Stimulated activated CD4-positive, alpha-beta T cell treated with anti-CD3 and anti-CD28 coated beads, Interleukin-4, amount 100 ng/mL, for 48 hours (primary cell): ENCODE measurements at regions not wholly inside any gene's neighbourhood (a gene's known extent, or its start where the extent isn't known, plus 50 kb on each side); places are given as distances from the start of the nearest gene placed in this dataset.

Source experiments
- DNase-seq, 2 donors: peaks; one replicate each; pipeline ENCODE4 v3.0.0-alpha.2; 2020; ENCODE audit warnings: low read depth in 2 of 2

DNA sequence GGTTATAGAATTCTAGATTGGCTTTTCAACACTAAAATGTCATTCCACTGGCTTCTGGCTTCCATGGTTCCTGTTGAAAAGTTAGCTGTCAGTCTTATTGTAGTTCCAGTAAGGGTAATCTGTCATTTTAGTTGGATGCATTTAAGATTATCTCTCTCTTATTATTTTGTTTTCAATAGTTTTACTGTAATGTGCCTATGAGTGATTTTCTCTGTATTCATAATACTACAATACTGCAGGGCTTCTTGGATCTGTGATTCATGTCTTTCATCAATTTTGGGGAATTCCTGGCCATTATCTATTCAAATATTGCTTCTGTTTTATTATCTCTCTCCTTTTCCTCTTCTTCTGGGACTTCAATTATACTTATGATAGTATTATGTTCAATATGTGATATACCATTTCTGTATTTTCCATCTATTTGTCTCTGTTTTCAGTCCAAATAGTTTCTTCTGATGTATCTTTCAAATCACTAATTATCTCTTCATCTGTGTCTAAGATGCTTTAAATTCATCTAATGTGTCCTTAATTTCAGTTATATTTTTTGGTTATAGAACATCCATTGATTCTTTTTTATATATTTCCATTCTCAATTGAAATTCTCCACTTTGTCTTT, 101.5 kb downstream of the KCTD15 start:
- DNase-seq: no peak

DNA sequence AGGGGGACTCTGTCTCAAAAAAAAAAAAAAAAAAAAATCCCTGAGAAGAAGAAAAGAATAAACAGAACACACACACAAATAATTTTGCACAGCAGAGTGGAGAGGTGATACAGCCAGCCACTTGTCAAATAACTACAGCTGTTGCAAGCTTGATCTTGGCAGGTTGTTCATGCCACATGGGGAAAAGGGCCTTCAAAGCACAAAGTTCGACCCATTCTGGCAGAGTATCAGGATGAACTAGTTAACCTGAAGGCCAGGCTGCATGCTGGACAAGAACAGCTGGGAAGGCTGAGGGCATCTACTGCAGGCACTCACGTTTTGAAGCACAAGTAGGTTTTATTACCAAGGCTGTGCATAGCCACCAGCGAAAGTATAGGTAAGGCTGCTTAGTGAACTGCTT, 104.1 kb downstream of the KCTD15 start:
- DNase-seq: no peak

DNA sequence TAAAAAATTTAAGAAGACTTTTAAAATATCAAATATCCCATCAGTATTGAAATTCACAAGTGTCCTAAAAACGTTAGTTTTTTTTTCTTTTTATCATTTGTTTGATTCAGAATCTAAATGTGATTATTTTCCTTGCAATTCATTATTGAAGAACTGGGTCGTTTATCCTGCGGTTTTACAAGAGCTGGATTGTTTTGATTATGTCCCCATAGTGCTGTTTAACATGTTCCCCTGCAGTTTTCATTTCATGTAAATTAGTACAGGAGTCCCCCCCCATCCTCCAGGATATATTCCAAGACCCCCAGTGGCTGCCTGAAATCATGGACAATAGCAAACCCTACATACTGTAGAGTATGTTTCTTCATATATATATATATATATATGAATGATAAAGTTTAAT, 105.7 kb downstream of the KCTD15 start:
- DNase-seq: no peak

DNA sequence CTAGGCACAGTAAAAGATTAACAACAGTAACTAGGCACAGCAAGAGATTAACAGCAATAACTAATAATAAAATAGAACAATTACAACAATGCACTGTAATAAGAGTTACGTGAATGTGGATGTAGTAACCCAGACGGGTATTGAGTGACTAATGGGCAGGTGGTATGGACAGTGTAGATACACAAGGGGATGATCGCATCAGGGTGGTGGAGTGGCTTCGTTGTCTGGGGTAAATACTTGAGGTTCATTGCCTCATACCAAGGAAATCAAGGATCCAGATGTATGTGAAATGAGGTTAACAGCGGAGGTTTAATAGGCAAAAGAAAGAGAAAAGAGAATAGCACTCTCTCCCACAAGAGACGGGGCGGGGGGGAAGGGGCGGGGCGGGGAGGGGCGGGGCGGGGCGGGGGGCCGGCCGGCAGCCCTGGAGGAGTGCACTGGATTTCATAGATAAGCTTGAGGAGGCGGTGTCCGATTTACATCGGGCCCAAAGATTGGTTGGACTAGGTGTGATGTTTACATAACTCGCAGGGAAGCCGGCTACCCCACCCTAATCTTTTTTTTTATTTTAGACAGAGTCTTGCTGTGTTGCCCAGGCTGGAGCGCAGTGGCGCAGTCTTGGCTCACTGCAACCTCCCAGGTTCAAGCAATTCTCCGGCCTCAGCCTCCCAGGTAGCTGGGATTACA, 106.3 kb downstream of the KCTD15 start:
- DNase-seq: no peak

DNA sequence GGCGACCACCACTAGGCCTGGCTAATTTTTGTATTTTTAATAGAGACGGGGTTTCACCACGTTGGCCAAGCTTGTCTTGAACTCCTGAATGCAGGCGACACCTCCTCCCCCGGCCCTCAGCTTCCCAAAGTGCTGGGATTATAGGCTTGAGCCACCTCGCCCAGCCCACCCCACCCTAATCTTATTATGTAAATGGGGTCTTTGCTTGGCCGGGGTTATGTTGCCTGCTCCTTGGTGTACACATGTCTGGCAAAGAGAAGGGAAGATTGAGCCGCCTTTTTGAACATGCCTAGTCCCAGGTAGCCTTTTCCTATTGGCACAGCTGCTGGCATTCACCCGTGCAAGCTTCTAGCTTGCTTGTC, 106.8 kb downstream of the KCTD15 start:
- no peak for DNase-seq

DNA sequence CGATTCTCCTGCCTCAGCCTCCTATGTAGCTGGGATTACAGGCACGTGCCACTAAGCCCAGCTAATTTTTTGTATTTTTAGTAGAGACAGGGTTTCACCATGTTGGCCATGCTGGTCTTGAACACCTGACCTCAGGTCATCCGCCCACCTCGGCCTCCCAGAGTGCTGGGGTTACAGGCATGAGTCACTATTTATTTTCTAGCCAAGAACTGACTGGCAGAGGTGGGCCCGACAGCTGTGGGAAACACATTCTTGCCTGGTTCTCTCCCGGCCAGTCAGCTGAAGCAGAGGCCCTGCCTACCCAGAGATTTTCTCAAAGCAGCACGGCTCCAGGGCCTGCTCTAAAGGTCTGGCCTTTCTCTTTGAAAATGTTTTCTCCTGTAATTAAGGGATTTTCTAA, 108.0 kb downstream of the KCTD15 start:
- no peak for DNase-seq

DNA sequence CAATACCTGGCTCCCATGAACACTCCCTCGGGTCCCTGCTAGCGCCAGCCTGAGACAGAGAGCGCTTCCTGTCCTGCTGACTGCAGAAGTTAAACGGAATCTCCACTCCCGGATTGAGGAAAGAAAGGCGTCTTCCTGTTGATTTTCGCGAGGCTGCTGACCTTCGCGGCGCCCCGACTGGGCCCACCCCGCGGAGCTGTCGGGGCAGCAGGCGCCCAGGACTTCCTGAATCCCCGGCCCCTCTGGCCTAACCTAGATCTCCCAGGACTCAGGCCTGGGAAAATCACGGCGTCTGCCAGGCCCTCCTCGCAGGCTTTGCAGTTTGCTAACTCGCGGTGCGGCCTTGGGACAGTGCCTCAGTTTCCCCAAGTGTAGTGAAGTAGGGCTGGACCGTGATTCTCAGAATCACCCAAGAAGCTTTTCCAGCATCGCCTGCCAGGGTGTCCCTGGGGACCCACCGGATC, 108.8 kb downstream of the KCTD15 start:
- DNase-seq: no peak

DNA sequence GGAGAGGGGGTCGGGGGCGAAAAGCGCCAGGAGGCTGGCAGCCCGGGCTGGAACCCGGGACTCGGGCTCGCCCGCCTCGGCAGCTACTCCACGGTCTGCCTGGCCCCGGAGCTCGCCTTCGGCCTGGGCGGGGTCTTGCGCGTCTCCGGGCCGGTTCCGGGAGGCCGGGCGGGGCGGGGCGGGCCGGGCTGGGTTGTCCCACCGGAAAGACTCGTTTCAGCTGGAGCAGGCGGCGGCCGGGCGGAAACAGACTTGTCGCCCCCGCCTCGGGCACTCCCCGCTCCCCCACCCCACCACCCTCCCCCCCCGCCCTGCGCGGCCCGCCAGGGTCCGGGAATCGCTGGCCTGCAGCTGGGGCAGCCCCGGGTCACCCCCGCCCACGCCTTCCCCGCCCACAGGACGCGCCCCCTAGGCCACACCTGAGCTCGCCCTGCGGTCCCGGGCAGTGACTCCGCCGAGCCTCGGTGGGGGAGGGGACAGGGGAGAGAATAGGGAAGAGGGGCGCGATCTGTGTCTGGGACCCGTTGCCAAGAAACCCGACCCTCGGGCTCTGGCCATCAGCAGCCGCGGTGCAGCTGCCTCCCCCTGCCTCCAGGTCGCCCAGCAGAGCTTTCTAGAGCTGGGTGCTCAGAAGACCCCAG, 109.4 kb downstream of the KCTD15 start:
- peak in 1 of 2 donors; percentile 1 for DNase-seq

DNA sequence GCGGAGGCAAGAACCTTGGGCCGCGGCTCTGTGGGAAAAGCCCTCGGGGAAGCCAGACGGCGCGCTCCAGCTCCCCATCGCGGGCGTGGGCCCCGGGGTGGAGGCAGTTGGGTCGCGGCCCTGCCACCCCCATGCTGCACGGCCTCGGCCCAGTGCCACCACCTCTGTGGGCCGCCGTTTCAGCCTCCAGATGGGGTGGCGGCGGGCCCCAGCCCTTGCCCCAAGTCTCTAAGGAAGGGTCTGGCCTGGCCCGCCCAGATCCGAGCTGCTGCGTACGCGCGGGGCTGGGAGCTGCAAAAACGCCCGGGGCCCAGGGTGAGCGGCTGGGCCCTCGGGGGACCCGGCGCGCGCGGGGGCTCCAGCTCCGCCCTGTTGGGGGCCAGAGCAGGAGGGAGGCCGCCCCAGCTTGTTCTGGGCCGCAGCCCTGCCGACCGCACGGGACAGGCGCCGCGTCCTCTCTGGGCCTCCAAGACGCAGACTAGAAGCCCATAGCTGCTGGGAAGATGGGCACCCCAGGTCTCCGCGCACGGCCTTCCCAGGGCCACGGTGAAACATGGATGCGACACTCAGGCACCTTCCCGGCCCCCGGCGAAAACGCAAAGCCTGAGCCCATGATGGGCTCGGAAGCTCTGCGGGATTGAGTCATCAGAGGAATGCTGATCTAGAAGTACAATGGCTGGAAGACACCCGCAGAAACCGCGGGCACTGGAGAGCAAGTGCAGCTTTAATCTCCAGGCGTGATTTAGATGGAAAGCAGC, 110.1 kb downstream of the KCTD15 start:
- DNase-seq: no peak

DNA sequence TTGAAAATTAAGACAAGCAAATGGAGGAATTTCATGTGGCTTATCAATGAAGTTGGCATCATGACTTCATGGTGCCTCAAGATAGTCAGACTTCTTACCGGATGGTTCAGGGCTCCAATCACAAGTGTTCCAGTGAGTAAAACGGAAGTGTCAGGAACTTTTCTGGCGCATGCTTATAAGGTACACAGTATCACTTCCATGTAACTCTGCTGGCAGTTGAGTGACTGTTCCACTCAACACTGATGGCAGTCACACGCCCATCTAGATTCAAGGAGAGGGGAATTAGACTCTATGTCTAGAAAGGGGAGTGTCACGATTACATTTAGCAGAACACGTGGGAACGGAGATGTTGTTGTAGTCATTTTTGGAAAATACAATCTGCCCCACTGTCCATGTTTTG, 114.3 kb downstream of the KCTD15 start:
- no peak for DNase-seq

DNA sequence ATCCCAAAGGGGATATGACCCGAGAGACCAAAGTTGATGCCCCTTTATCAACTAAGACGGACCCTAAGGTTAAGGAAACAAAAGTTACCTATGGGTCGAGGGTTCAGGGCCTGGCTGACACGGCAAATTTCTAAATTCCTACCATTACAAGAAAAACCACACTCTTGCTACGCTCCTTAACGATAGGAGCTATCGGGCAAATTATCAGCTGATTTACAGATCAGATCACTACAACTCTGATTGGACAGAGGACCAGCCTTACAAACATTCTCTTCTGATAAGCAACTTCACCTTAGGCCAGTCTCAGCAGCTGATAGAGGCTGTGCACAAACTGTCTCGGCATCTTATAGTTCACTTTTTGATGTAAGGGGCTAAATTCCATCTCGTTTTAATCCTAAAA, 117.9 kb downstream of the KCTD15 start:
- no peak for DNase-seq

DNA sequence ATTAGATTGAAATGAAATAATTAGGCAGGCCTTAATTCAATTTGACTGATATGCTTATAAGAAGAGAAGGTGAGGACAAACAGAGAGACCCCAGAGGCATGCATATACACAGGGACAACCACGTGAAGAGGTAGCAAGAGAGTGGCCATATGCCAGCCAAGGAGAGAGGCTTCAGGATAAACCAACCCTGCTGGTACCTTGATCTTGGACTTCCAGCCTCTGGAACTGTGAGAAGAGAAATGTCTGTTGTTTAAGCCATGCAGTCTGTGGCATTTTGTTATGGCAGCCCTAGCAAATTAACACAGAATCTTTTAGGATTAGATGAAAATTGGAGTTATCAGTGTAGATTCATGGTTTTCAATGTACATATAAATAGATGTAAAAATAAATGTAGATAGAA, 120.1 kb downstream of the KCTD15 start:
- DNase-seq: no peak

DNA sequence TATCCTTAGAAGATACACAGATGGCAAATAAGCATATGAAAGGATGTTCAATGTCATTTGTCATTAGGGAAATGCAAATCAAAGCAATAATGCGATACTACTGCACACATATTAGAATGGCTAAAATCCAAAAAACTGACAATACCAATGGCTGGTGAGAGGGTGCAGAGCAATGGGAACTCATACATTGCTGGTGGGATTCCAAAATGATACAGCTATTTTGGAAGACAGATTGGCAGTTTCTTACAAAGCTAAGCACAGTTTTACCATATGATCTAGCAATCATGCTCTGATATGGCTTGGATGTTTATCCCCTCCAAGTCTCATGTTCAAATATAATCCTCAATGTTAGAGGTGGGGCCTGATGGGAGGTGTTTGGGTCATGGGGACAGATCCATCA, 122.6 kb downstream of the KCTD15 start:
- DNase-seq: no peak

DNA sequence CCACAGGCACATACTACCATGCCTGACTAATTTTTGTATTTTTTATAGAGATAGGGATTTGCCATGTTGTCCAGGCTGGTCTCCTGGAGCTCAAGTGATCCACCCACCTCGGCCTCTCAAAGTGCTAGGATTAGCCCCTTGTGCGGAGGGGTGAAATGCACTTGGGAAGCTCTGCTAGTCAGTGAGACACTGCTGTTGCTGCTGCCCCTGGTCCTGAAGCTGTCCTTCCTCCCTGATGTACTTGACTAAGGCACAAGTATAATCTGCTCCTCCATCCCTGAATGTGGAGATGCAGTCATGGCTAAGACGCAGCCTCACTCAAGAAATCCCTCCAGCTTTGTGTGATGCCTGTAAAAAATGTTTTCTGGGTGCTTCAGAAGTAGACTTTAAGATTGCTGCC, 124.5 kb downstream of the KCTD15 start:
- no peak for DNase-seq

DNA sequence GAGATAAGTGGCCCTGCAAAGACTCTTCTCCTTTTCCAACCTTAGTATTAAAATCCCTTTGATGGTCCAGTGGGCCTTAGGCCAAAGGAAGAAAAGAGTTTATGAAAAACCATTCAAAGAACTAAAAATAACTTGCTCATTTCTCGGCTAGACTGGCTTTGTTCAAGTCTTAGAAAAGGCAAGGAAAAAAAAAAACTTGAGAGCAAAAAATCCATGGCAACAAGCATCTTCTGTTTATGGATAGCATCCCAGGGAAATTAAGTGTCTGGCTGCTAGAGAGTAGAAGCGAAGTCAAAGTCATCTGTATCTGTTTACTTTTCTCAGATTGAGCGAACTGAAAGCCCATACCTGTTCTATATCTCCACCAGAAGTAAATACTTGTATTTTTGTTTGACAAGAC, 129.6 kb downstream of the KCTD15 start:
- no peak for DNase-seq

DNA sequence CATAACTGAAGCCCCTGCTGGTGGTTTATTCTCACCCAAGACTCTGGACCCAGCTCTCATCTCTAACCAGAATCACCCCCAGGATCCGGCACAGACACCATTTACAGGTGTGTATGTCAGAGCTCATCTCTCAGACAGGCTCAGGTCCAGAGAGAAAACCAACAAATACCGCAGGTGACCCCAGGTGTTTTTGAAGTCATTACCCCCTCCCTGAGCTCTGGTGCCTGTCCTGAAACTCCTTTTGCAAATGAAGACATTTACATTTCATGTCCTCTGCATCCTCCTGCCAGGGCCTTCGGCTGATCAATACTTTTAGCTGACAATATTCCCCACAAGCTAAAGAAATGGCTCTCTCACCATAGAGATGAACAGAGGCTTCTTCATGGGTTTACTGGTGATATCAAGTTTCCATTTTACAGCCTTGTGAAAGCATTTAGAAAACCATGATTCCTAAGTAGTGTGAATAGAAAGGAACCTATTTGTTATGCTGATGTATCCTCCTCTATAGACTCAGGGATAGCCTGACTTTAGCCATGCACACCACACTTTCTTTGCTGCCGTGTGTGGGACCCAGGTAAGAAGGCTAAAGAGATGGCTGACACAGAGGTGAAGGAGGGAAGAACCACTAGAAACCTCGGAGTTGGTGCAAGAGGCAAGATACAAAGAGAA, 131.3 kb downstream of the KCTD15 start:
- DNase-seq: no peak

DNA sequence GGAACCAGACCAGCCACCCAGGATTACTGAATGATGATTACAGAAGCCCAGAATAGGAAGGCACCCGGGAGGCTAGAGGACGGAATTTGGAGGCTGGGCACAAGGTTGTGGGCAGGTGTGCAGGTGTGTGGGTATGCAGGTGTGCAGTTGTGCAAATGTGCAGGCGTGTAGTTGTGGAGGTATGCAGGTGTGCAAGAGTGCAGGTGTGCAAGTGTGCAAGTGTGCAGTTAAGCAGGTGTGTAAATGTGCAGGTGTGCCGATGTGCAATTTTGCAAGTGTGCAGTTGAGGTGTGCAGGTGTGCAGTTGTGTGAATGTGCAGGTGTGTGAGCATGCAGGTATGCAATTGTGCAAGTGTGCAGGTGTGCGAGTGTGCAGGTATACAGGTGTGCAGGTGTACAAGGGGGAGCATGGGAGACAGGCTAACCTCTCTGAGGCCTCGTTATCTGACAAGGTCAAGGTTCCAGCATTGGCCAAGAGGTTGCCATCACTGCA, 131.8 kb downstream of the KCTD15 start:
- no peak for DNase-seq

DNA sequence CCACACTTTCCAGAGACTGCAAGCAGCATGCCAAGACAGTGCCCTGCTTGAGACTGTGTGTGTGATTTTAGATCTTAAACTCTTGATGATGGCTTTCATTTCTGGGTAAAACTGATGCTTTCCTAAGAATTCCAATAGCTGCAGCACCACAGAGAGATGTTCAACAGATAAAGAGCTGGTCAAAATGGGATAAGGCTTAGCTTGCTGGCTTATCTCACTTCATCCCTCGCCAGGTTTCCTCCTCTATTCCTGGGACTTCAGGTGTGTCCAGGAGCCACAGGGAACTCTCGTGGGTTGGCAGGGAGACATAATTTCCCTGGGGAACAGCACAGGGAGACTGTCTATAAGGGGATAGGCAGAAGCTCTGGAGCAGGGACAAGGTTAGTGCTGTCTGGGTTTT, 137.3 kb downstream of the KCTD15 start:
- DNase-seq: no peak

DNA sequence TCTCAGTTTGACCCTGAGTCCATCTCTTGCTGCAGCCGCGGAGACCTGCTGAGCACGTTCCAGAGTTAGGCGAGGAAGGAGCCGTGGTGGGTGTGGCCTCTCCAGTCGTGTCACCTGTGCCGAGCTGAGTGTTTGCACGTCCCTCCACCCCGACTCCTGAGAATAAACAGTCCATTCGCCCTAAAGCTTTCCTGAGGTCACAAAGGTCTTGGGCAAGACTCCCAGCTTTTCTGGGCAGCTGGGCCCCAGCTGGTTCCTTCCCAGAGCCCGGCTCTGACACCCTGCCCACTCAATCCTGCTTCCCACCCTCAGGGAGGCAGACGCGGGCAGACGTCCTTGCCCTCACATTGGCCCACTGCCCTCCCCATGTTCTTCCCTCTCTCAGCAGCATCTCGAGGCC, 142.2 kb downstream of the KCTD15 start:
- DNase-seq: no peak

DNA sequence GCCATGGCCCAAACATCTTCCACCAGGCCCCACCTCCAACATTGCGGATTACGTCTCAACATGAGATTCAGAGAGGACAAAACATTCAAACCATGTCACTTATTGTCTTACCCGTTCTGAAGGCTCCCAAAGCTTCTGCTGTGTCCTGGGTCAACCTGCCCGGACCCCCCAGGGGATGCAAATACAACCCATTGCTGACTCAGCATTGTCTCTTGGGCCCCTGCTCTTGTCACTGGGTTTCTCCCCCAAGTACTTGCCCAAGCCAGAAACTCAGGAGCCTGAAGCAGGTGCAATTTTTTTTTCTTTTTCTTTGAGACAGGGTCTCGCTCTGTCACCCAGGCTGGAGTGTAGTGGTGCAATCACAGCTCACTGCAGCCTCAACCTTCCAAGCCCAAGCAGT, 144.5 kb downstream of the KCTD15 start:
- no peak for DNase-seq

DNA sequence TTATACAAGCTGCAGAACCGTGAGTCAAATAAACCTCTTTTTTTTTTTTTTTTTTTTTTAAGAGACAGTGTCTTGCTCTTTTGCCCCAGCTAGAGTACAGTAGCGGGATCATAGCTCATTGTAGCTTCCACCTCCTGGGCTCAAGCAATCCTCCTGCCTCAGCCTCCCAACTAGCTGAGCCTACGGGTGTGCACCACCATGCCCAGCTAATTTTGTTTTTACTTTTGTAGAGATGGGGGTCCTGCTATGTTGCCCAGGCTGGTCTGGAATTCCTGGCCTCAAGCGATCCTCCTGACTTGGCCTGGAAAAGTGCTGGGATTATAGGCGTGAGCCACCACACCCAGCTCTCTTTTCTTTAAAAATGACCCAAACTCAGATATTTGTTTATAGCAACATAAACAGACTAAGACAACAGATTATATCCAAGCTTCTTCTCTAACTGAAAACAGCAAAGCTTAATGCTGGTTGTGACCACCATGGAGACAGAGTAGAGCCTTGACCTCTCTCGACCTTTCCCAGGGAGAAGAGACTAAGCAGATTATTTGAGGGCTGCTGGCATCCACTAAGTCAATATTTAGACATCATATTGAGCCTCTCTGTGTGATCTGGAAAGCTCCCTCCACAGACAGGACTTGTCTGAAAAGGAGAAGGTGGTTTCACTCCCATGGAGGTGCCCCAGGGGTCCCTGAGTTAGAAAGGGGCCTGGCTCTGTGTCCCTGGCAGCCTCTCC, 150.0 kb downstream of the KCTD15 start:
- DNase-seq: no peak
